ENCODE measurements at regions not wholly inside any gene's neighbourhood (a gene's known extent, or its start where the extent isn't known, plus 50 kb on each side); places are given as distances from the start of the nearest gene placed in this dataset.

DNA sequence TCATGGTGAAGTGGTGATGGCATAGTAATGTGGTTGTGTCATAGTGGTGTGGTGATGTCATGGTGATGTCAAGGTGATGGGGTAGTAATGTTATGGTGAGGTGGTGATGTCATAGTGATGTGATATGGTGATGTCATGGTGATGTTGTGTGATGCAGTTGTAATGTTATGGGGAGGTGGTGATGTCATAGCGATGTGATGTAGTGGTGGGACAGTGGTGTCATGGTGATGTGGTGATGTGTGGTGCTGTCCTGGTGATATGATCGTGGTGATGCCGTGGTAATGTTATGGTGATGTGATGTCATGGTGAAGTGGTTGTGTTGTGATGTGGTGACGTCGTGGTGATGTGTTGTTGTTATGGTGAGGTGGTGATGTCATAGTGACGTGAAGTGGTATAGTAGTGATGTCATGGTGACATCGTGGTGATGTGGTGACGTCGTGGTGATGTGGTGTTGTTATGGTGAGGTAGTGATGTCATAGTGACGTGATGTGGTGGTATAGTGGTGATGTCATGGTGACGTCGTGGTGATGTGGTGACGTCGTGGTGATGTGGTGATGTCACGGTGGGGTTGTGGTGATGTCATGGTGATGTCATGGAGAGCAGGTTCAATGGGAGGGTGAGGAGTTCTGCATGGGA is 242.7 kb upstream of the MYT1L start:
- H3K9ac ChIP-seq (ENCODE audit: low read length): no peak overlapping the region
- intact Hi-C loops (cut with micrococcal nuclease): no loop called here
- Mint-ChIP-seq H3K27ac (no peak overlapping the region), H3K4me1 (no peaks in the 10 kb centered on the region), H3K9me3 (ENCODE audit: insufficient read depth) (no peaks in the 10 kb centered on the region), H3K4me3 (no peak overlapping the region), H3K27me3 (no peaks in the 10 kb centered on the region)
- ChIA-PET POLR2A (no interaction called here), CTCF (no interaction called here)
- no peaks in the 10 kb centered on the region for H4K20me1 ChIP-seq (ENCODE audit: control insufficient read depth, insufficient read depth, low read length, poor library complexity, severe bottlenecking)
- TF ChIP-seq EZH2 (IDR thresholded peaks at IDR 0.05; ENCODE audit: borderline replicate concordance, insufficient read depth, low read depth, low read length, poor library complexity, severe bottlenecking): no peak
- TF ChIP-seq, protein P1, sequence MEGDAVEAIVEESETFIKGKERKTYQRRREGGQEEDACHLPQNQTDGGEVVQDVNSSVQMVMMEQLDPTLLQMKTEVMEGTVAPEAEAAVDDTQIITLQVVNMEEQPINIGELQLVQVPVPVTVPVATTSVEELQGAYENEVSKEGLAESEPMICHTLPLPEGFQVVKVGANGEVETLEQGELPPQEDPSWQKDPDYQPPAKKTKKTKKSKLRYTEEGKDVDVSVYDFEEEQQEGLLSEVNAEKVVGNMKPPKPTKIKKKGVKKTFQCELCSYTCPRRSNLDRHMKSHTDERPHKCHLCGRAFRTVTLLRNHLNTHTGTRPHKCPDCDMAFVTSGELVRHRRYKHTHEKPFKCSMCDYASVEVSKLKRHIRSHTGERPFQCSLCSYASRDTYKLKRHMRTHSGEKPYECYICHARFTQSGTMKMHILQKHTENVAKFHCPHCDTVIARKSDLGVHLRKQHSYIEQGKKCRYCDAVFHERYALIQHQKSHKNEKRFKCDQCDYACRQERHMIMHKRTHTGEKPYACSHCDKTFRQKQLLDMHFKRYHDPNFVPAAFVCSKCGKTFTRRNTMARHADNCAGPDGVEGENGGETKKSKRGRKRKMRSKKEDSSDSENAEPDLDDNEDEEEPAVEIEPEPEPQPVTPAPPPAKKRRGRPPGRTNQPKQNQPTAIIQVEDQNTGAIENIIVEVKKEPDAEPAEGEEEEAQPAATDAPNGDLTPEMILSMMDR (IDR thresholded peaks at IDR 0.05): no peak
- H3K4me3 ChIP-seq (ENCODE audit: control extremely low read depth in 1 of 5, extremely low read depth in 1 of 5, insufficient read depth in 1 of 5, low read depth in 2 of 5, low read length in 4 of 5): no peak overlapping the region
- no peaks in the 10 kb centered on the region for H3K36me3 ChIP-seq (replicated peaks in 1 of 2; ENCODE audit: control extremely low read depth in 1 of 2, control insufficient read depth in 1 of 2, extremely low read depth in 1 of 2, insufficient read depth in 2 of 2, low read length in 1 of 2)
- H3K9me3 ChIP-seq (ENCODE audit: control extremely low read depth in 1 of 3, control insufficient read depth in 2 of 3, insufficient read depth in 1 of 3, low read length in 2 of 3): peaks cover 0 to 33% (median 0%) of the 10 kb centered on the region in 3 donors
- 97% methylated on average over 15 of the region's 15 CpGs for WGBS (ENCODE audit: insufficient coverage)
- H3K27me3 ChIP-seq (replicated peaks in 1 of 4; ENCODE audit: control extremely low read depth in 1 of 4, control insufficient read depth in 3 of 4, insufficient read depth in 4 of 4, low read length in 3 of 4): no peaks in the 10 kb centered on the region
- DNase-seq: no peak
- H3K4me1 ChIP-seq (ENCODE audit: control insufficient read depth in 2 of 2, insufficient read depth in 2 of 2, low read length in 2 of 2): no peaks in the 10 kb centered on the region
- no peak for ATAC-seq (ENCODE audit: low read depth)
- H3K27ac ChIP-seq (ENCODE audit: low read length in 2 of 2): no peak overlapping the region
- H3K79me2 ChIP-seq (ENCODE audit: control insufficient read depth, insufficient read depth, low read length): no peaks in the 10 kb centered on the region
- H2AFZ ChIP-seq (ENCODE audit: insufficient read depth, low read depth, low read length, poor library complexity, severe bottlenecking): no peak overlapping the region
- H3K4me2 ChIP-seq (replicated peaks; ENCODE audit: low read depth, low read length, poor library complexity, severe bottlenecking): no peak overlapping the region

DNA sequence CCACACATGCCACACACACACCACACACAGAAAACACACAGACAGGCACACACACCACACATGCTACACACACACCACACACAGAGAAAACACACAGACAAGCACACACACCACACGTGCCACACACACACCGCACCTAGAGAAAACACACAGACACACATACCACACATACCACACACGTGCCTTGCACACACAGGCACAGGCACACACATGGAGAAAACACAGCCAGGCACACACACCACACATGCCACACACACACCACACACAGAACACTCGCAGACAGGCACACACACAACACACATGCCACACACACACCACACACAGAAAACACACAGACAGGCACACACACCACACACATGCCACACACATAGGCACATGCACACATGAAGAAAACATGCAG is 242.1 kb upstream of the MYT1L start:
- Histone ChIP-seq H2AFZ (ENCODE audit: insufficient read depth, low read depth, low read length, poor library complexity, severe bottlenecking) (no peak overlapping the region), H3K79me2 (ENCODE audit: control insufficient read depth, insufficient read depth, low read length) (no peaks in the 10 kb centered on the region), H3K36me3 (replicated peaks in 1 of 2; ENCODE audit: control extremely low read depth in 1 of 2, control insufficient read depth in 1 of 2, extremely low read depth in 1 of 2, insufficient read depth in 2 of 2, low read length in 1 of 2) (no peaks in the 10 kb centered on the region), H3K9ac (ENCODE audit: low read length) (no peak overlapping the region), H3K4me3 (ENCODE audit: control extremely low read depth in 1 of 5, extremely low read depth in 1 of 5, insufficient read depth in 1 of 5, low read depth in 2 of 5, low read length in 4 of 5) (no peak overlapping the region), H3K27ac (ENCODE audit: low read length in 2 of 2) (no peak overlapping the region), H4K20me1 (ENCODE audit: control insufficient read depth, insufficient read depth, low read length, poor library complexity, severe bottlenecking) (no peaks in the 10 kb centered on the region), H3K4me1 (ENCODE audit: control insufficient read depth in 2 of 2, insufficient read depth in 2 of 2, low read length in 2 of 2) (no peaks in the 10 kb centered on the region), H3K27me3 (replicated peaks in 1 of 4; ENCODE audit: control extremely low read depth in 1 of 4, control insufficient read depth in 3 of 4, insufficient read depth in 4 of 4, low read length in 3 of 4) (no peaks in the 10 kb centered on the region), H3K4me2 (replicated peaks; ENCODE audit: low read depth, low read length, poor library complexity, severe bottlenecking) (no peak overlapping the region), H3K9me3 (ENCODE audit: control extremely low read depth in 1 of 3, control insufficient read depth in 2 of 3, insufficient read depth in 1 of 3, low read length in 2 of 3) (peaks cover 0 to 33% (median 0%) of the 10 kb centered on the region in 3 donors)
- H3K4me1 Mint-ChIP-seq: no peaks in the 10 kb centered on the region
- ATAC-seq (ENCODE audit: low read depth) (no peak), DNase-seq (no peak)
- WGBS (ENCODE audit: insufficient coverage): 91% methylated on average over 4 of the region's 4 CpGs
- H3K27me3 Mint-ChIP-seq: no peaks in the 10 kb centered on the region
- intact Hi-C loops (cut with micrococcal nuclease): no loop called here
- H3K9me3 Mint-ChIP-seq (ENCODE audit: insufficient read depth): no peaks in the 10 kb centered on the region
- POLR2A ChIA-PET: no interaction called here
- CTCF ChIA-PET: no interaction called here
- no peak overlapping the region for H3K27ac Mint-ChIP-seq
- TF ChIP-seq EZH2 (IDR thresholded peaks at IDR 0.05; ENCODE audit: borderline replicate concordance, insufficient read depth, low read depth, low read length, poor library complexity, severe bottlenecking): no peak
- TF ChIP-seq, protein P1 (IDR thresholded peaks at IDR 0.05): no peak
- H3K4me3 Mint-ChIP-seq: no peak overlapping the region
